ENCODE measurements at regions not wholly inside any gene's neighbourhood (a gene's known extent, or its start where the extent isn't known, plus 50 kb on each side); places are given as distances from the start of the nearest gene placed in this dataset.

- no peak overlapping the region for H3K4me3 Mint-ChIP-seq
- H3K27ac Mint-ChIP-seq: no peak overlapping the region
- ChIA-PET CTCF (no interaction called here), POLR2A (no interaction called here)
- no peaks in the 10 kb centered on the region for H3K27me3 Mint-ChIP-seq (ENCODE audit: low read depth)
- no peaks in the 10 kb centered on the region for H3K9me3 Mint-ChIP-seq (ENCODE audit: insufficient read depth)
- DNase-seq (no peak), ATAC-seq (no peak)
- no peaks in the 10 kb centered on the region for H3K4me1 Mint-ChIP-seq (ENCODE audit: low read depth)
- no peaks in the 10 kb centered on the region for H3K36me3 Mint-ChIP-seq (ENCODE audit: low read depth)
These were observed 64.9 kb upstream of the SOD3 start for GRCh38 chr4:24730256-24731001.

- CTCF ChIA-PET: no interaction called here
- POLR2A ChIA-PET: no interaction called here
- DNase-seq (no peak), ATAC-seq (no peak)
- Mint-ChIP-seq H3K27me3 (ENCODE audit: low read depth) (no peaks in the 10 kb centered on the region), H3K27ac (no peak overlapping the region), H3K9me3 (ENCODE audit: insufficient read depth) (no peaks in the 10 kb centered on the region), H3K36me3 (ENCODE audit: low read depth) (no peaks in the 10 kb centered on the region), H3K4me3 (no peak overlapping the region), H3K4me1 (ENCODE audit: low read depth) (no peaks in the 10 kb centered on the region)
These were observed 63.9 kb upstream of the SOD3 start for GRCh38 chr4:24731448-24731847.

GRCh38 chr4:24734511-24734910, 60.9 kb upstream of the SOD3 start:
- Mint-ChIP-seq H3K36me3 (ENCODE audit: low read depth) (no peaks in the 10 kb centered on the region), H3K4me1 (ENCODE audit: low read depth) (no peaks in the 10 kb centered on the region), H3K9me3 (ENCODE audit: insufficient read depth) (peaks cover 4% of the 10 kb centered on the region), H3K27me3 (ENCODE audit: low read depth) (no peaks in the 10 kb centered on the region), H3K4me3 (no peak overlapping the region), H3K27ac (no peak overlapping the region)
- DNase-seq (no peak), ATAC-seq (no peak)
- POLR2A ChIA-PET: no interaction called here
- CTCF ChIA-PET: no interaction called here

GRCh38 chr4:24736066-24736465, 59.3 kb upstream of the SOD3 start:
- ATAC-seq: no peak
- POLR2A ChIA-PET: no interaction called here
- no peak overlapping the region for H3K27ac Mint-ChIP-seq
- H3K27me3 Mint-ChIP-seq (ENCODE audit: low read depth): no peaks in the 10 kb centered on the region
- no peak for DNase-seq
- CTCF ChIA-PET: no interaction called here
- no peaks in the 10 kb centered on the region for H3K4me1 Mint-ChIP-seq (ENCODE audit: low read depth)
- peaks cover 4% of the 10 kb centered on the region for H3K9me3 Mint-ChIP-seq (ENCODE audit: insufficient read depth)
- H3K4me3 Mint-ChIP-seq: no peak overlapping the region
- H3K36me3 Mint-ChIP-seq (ENCODE audit: low read depth): no peaks in the 10 kb centered on the region

GRCh38 chr4:24741910-24742309, 53.5 kb upstream of the SOD3 start:
- no peak overlapping the region for H3K4me3 Mint-ChIP-seq
- no peak for DNase-seq
- peaks cover 4% of the 10 kb centered on the region for H3K9me3 Mint-ChIP-seq (ENCODE audit: insufficient read depth)
- H3K27me3 Mint-ChIP-seq (ENCODE audit: low read depth): no peaks in the 10 kb centered on the region
- ATAC-seq: no peak
- ChIA-PET CTCF (no interaction called here), POLR2A (no interaction called here)
- no peaks in the 10 kb centered on the region for H3K36me3 Mint-ChIP-seq (ENCODE audit: low read depth)
- H3K4me1 Mint-ChIP-seq (ENCODE audit: low read depth): no peaks in the 10 kb centered on the region
- no peak overlapping the region for H3K27ac Mint-ChIP-seq

GRCh38 chr4:24742335-24742734, 53.0 kb upstream of the SOD3 start:
- Mint-ChIP-seq H3K36me3 (ENCODE audit: low read depth) (no peaks in the 10 kb centered on the region), H3K27me3 (ENCODE audit: low read depth) (no peaks in the 10 kb centered on the region), H3K4me3 (no peak overlapping the region), H3K27ac (no peak overlapping the region), H3K4me1 (ENCODE audit: low read depth) (no peaks in the 10 kb centered on the region), H3K9me3 (ENCODE audit: insufficient read depth) (peaks cover 4% of the 10 kb centered on the region)
- ChIA-PET CTCF (no interaction called here), POLR2A (no interaction called here)
- ATAC-seq (no peak), DNase-seq (no peak)

GRCh38 chr4:24742773-24743172, 52.6 kb upstream of the SOD3 start:
- no peaks in the 10 kb centered on the region for H3K36me3 Mint-ChIP-seq (ENCODE audit: low read depth)
- ChIA-PET CTCF (no interaction called here), POLR2A (no interaction called here)
- no peak for ATAC-seq
- H3K4me3 Mint-ChIP-seq: no peak overlapping the region
- H3K27me3 Mint-ChIP-seq (ENCODE audit: low read depth): no peaks in the 10 kb centered on the region
- no peaks in the 10 kb centered on the region for H3K4me1 Mint-ChIP-seq (ENCODE audit: low read depth)
- H3K9me3 Mint-ChIP-seq (ENCODE audit: insufficient read depth): peaks cover 1% of the 10 kb centered on the region
- H3K27ac Mint-ChIP-seq: no peak overlapping the region
- DNase-seq: no peak

- Mint-ChIP-seq H3K36me3 (ENCODE audit: low read depth) (no peaks in the 10 kb centered on the region), H3K27me3 (ENCODE audit: low read depth) (no peaks in the 10 kb centered on the region), H3K27ac (no peak overlapping the region), H3K4me1 (ENCODE audit: low read depth) (no peaks in the 10 kb centered on the region), H3K9me3 (ENCODE audit: insufficient read depth) (no peaks in the 10 kb centered on the region), H3K4me3 (no peak overlapping the region)
- ChIA-PET CTCF (no interaction called here), POLR2A (no interaction called here)
- DNase-seq: no peak
- ATAC-seq: no peak
These were observed 52.2 kb upstream of the SOD3 start for GRCh38 chr4:24743206-24743605.

- no peak for ATAC-seq
- no peak for DNase-seq
- H3K9me3 Mint-ChIP-seq (ENCODE audit: insufficient read depth): no peaks in the 10 kb centered on the region
- no peaks in the 10 kb centered on the region for H3K27me3 Mint-ChIP-seq (ENCODE audit: low read depth)
- CTCF ChIA-PET: no interaction called here
- no peaks in the 10 kb centered on the region for H3K36me3 Mint-ChIP-seq (ENCODE audit: low read depth)
- H3K4me1 Mint-ChIP-seq (ENCODE audit: low read depth): no peaks in the 10 kb centered on the region
- H3K4me3 Mint-ChIP-seq: no peak overlapping the region
- POLR2A ChIA-PET: no interaction called here
- H3K27ac Mint-ChIP-seq: no peak overlapping the region
These were observed 51.4 kb upstream of the SOD3 start for GRCh38 chr4:24743927-24744326.

- H3K27ac Mint-ChIP-seq: no peak overlapping the region
- ATAC-seq: no peak
- ChIA-PET POLR2A (no interaction called here), CTCF (no interaction called here)
- no peak for DNase-seq
- no peaks in the 10 kb centered on the region for H3K4me1 Mint-ChIP-seq (ENCODE audit: low read depth)
- no peaks in the 10 kb centered on the region for H3K27me3 Mint-ChIP-seq (ENCODE audit: low read depth)
- no peak overlapping the region for H3K4me3 Mint-ChIP-seq
- no peaks in the 10 kb centered on the region for H3K36me3 Mint-ChIP-seq (ENCODE audit: low read depth)
- no peaks in the 10 kb centered on the region for H3K9me3 Mint-ChIP-seq (ENCODE audit: insufficient read depth)
These were observed 50.0 kb upstream of the SOD3 start for GRCh38 chr4:24745172-24745895.

Data from activated CD8-positive, alpha-beta T cell treated with anti-CD3 and anti-CD28 coated beads, Interleukin-2, amount 10 ng/mL, durations not matched to agents 7 days and 5 days (primary cell).